ENCODE measurements at regions not wholly inside any gene's neighbourhood (a gene's known extent, or its start where the extent isn't known, plus 50 kb on each side); places are given as distances from the start of the nearest gene placed in this dataset.
"Not testable (repeated sequence)": the region's sequence is repeated elsewhere in the genome, so short reads cannot be mapped to it uniquely, and the experiment has no call there.

- DNase-seq (ENCODE audit: low spot score): no peak
Measured at GRCh38 chr3:8311321-8311720, 190.3 kb upstream of the LMCD1 start.

GRCh38 chr3:8312685-8313084 lies 188.9 kb upstream of the LMCD1 start:
- no peak for DNase-seq (ENCODE audit: low spot score)

GRCh38 chr3:8313560-8314267 lies 187.9 kb upstream of the LMCD1 start:
- no peak for DNase-seq (ENCODE audit: low spot score)

- DNase-seq (ENCODE audit: low spot score): not testable (repeated sequence)
Measured at GRCh38 chr3:8315526-8315925, 186.1 kb upstream of the LMCD1 start.

- peak; percentile 25 for DNase-seq (ENCODE audit: low spot score)
Measured at GRCh38 chr3:8317661-8318649, 183.7 kb upstream of the LMCD1 start.

GRCh38 chr3:8319935-8320634 lies 181.5 kb upstream of the LMCD1 start:
- peak; percentile 81 for DNase-seq (ENCODE audit: low spot score)

GRCh38 chr3:8320711-8321458 lies 180.7 kb upstream of the LMCD1 start:
- DNase-seq (ENCODE audit: low spot score): no peak

- peak; percentile 72 for DNase-seq (ENCODE audit: low spot score)
Measured at GRCh38 chr3:8324747-8325146, 176.9 kb upstream of the LMCD1 start.

- no peak for DNase-seq (ENCODE audit: low spot score)
Measured at GRCh38 chr3:8325306-8325705, 176.3 kb upstream of the LMCD1 start.

GRCh38 chr3:8325833-8326232 lies 175.8 kb upstream of the LMCD1 start:
- DNase-seq (ENCODE audit: low spot score): not testable (repeated sequence)

GRCh38 chr3:8327739-8328138 lies 173.9 kb upstream of the LMCD1 start:
- DNase-seq (ENCODE audit: low spot score): no peak

GRCh38 chr3:8328967-8329366 lies 172.7 kb upstream of the LMCD1 start:
- DNase-seq (ENCODE audit: low spot score): no peak

GRCh38 chr3:8329598-8329997 lies 172.0 kb upstream of the LMCD1 start:
- no peak for DNase-seq (ENCODE audit: low spot score)

- DNase-seq (ENCODE audit: low spot score): no peak
Measured at GRCh38 chr3:8336456-8336855, 165.2 kb upstream of the LMCD1 start.

- no peak for DNase-seq (ENCODE audit: low spot score)
Measured at GRCh38 chr3:8338424-8338823, 163.2 kb upstream of the LMCD1 start.

- DNase-seq (ENCODE audit: low spot score): no peak
Measured at GRCh38 chr3:8341821-8342247, 159.8 kb upstream of the LMCD1 start.

GRCh38 chr3:8343058-8343457 lies 158.6 kb upstream of the LMCD1 start:
- no peak for DNase-seq (ENCODE audit: low spot score)

GRCh38 chr3:8345398-8345797 lies 156.2 kb upstream of the LMCD1 start:
- no peak for DNase-seq (ENCODE audit: low spot score)

GRCh38 chr3:8348076-8348475 lies 153.5 kb upstream of the LMCD1 start:
- DNase-seq (ENCODE audit: low spot score): no peak

- DNase-seq (ENCODE audit: low spot score): no peak
Measured at GRCh38 chr3:8352475-8352874, 149.1 kb upstream of the LMCD1 start.

- no peak for DNase-seq (ENCODE audit: low spot score)
Measured at GRCh38 chr3:8353364-8353763, 148.3 kb upstream of the LMCD1 start.

- DNase-seq (ENCODE audit: low spot score): no peak
Measured at GRCh38 chr3:8355346-8355745, 146.3 kb upstream of the LMCD1 start.
